NOMO-1 (cell line): ENCODE measurements at regions not wholly inside any gene's neighbourhood (a gene's known extent, or its start where the extent isn't known, plus 50 kb on each side); places are given as distances from the start of the nearest gene placed in this dataset.

Experiments
- DNase-seq, 2 experiments: peaks; one replicate each; lab custom pipeline; 2025; ENCODE audit not compliant: unreplicated experiment in 2 of 2; lab: John Stamatoyannopoulos, UW

- no peak for DNase-seq
Observed at GRCh38 chr5:63894690-63895089, 67.6 kb downstream of the HTR1A start.

- DNase-seq = no peak
Observed at GRCh38 chr5:63878788-63879187, 83.5 kb downstream of the HTR1A start.

DNA sequence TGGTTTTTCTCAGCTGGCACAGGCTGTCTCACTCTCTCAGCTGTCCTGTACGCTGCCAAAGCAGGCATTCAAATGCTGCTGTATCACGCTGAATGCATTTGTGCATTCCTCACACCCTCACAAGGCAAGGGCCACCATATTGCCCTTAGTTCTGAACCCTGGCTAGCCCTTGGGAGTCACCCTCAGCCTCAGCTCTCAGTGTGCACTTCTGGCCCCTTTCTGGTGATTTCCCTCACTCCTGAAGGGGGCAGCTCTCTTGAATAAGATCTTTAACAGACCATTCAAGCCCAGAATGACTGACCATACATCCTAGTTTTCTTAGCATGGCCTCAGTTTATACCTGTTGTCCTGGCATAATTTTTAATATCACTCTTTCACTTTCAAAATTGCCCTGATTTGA, 84.3 kb downstream of the HTR1A start:
- DNase-seq = no peak

- no peak for DNase-seq
Observed at GRCh38 chr5:63860379-63860778, 101.9 kb downstream of the HTR1A start.

DNA sequence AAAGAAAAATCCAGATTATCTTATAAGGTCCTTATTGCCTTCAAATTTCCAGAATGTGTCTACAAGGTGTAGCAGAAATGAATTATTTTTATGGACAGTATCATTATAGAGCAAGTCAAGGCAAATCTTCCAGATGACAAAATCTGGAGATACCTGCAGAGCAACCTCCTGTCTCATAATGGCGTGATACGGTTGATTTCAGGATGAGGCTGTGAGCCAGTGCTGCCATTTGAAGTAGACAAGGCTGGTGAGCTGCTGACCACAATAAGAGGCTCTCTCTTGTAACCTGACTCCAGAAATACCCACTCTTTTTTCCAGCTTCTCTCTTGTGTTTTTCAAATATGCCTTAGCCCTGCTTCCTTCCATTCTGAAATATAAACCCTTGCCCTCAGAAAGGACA, 108.2 kb downstream of the HTR1A start:
- no peak for DNase-seq

- no peak for DNase-seq
Observed at GRCh38 chr5:63843190-63843589, 119.1 kb downstream of the HTR1A start.

DNA sequence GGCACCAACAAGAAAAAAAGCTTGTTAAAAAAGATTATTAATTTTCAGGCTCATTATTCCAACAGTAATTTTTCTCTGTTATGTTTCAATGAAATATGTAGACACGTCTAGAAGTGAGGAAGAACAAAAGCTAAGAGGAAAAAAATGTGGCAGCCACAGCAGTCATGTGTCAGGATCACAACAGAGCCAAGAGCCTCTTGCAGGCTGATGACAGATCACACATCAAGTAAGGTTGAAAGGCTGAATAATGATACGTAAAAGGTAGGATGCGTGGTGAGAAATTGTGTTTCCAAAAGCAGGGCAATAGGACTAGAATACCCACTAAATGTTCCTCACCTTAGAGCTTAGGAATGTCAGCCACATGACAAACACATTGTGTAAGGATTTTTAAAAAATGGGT, 124.8 kb downstream of the HTR1A start:
- no peak for DNase-seq

DNA sequence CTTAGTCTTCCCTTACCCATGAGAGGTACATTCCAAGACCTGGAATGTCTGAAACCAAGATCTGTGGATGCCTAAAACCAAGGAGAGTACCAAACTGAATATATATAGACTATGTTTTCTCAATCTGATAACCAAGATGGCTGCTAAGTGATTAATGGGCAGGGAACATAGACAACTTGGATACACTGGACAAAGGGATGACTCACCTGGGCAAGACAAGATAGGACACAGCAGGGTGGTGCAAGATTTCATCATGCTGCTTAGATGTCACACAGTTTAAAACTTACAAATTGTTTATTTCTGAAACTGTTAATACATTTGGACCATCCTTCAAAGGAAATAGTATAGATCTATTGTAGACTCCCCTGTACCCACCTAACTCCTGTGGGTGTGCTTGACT, 130.9 kb downstream of the HTR1A start:
- DNase-seq = no peak

GRCh38 chr5:63825984-63826383, 136.3 kb downstream of the HTR1A start:
- DNase-seq = no peak

GRCh38 chr5:63823583-63823982, 138.7 kb downstream of the HTR1A start:
- no peak for DNase-seq

GRCh38 chr5:63822614-63823013, 139.6 kb downstream of the HTR1A start:
- DNase-seq = no peak

DNA sequence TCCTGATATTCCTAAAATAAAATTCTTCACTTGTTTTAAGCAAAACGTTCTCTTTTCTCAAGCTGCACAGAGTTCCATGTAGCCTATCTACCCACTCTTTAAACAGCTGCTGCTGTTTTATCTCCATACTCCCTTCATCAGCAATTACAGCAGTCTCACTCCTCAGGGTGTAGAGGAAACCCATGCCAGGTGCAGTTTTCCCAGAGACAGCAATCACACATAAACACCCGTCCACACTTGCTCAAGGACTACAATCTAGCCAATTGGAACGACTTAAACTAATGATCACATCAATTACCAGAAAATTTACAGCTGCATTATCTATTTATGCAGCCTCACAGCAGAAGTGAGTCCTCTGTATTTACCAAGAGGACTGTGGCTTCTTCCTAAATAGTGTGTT, 141.7 kb downstream of the HTR1A start:
- no peak for DNase-seq

- DNase-seq = no peak
Observed at GRCh38 chr5:63812693-63813092, 149.6 kb downstream of the HTR1A start.

DNA sequence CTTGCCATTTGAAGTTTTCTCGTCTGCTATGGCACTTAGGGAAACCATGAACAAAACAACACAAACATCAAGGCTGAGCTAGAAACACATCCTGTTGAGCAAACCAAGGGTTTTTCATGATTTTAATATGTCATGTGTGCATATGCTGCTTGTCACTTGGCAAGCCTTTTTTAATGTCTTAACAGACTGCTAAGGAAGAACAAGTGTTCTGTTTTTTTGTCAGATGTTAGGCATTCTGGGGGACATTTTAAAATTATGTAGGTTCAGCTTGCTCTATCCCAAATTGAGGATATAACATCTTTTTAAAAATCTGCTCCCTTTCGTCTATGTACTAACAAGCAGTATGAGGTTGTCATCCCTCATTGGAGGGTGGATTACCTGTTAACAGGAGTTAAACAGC, 150.3 kb downstream of the HTR1A start:
- no peak for DNase-seq

GRCh38 chr5:63811286-63811685, 151.0 kb downstream of the HTR1A start:
- DNase-seq = no peak

DNA sequence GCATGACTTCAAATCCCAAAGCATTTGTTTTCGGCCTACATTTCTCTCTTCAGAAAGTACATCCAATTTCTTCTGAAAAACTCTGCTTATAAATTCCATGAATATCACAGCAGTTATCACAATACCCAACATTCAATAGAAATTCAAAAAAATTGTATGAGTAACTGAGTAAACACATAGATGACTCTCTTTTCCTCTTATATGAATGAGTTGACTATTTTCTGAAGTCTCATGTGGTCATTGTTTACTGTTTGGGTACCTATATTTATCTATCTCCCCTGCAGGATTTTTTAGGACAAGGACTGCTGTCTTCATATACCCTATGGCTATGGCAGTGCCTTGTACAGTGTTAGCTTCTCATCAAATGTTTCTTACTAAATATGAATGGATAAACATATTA, 157.1 kb downstream of the HTR1A start:
- no peak for DNase-seq

DNA sequence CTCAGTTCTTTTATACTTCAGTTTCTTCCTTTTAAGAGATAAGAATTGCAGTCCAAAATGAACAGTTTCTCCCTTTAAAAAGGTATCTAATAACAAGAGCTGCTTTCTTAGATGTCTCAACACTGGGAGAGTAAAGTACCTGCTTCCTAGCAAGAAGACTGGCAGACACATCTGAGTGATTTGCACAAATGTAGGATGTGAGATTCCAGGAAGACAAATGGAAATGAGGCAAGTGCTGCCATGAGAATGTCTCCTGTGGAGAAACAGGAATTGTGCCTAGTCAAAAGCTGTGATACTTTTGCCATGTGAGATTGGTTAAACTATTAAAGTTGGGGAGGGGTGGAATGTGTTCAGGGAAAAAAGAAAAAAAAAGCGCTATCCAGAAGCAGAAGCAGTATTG, 159.1 kb downstream of the HTR1A start:
- DNase-seq = no peak

DNA sequence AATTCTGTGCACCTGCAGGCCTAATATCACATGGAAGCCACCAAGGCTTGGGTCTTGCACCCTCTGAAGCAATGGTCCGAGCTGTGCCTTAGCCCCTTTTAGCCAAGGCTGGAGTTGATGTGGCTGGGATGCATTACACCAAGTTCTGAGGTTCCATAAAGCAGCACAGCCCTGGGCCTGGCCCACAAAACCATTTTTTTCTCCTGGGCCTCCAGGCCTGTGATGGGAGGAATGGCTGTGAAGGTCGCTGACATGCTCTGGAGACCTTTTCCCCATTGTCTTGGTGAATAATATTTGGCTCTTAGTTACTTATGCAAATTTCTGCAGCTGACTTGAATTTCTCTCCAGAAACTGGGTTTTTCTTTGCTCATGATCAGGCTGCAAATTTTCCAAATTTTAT, 167.3 kb downstream of the HTR1A start:
- no peak for DNase-seq

DNA sequence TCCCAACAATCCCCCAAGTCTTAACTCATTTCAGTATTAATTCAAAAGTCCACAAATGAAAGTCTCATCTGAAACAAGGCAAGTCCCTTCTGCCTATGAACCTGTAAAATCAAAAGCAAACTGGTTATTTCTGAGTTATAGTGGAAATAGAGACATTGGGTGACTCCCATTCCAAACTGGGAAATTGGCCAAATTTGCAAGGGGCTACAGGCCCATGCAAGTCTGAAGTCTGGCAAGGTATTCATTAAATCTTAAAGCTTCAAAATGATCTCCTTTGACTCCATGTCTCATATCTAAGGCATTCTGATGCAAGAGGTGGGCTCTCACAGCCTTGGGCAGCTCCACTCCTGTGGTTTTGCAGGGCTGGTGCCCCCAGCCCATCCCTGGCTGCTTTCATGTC, 167.9 kb downstream of the HTR1A start:
- no peak for DNase-seq

- no peak for DNase-seq
Observed at GRCh38 chr5:63774939-63775338, 187.3 kb downstream of the HTR1A start.

DNA sequence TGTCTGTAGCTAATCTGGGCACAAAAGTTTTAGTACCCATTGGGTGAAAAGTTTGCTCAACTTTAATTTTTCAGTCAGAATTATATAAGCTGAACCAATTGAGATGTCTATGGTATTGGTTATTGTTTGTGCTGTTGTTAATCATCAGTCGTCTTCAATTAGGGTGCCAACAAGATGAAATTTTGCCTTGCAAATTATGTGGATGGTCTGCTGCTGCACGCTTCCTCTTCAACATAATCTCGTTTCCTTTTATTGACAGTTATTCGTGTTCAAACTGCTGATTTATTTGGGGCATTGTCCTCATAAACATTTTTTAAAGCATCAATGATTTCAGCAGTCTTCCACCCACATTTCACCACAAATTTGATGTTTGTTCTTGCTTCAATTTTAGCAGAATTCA, 194.0 kb downstream of the HTR1A start:
- DNase-seq = no peak

GRCh38 chr5:63760965-63761364, 201.3 kb downstream of the HTR1A start:
- DNase-seq = no peak

- no peak for DNase-seq
Observed at GRCh38 chr5:63743096-63743798, 219.0 kb downstream of the HTR1A start.
